HG03064 (cell line): ENCODE measurements at regions not wholly inside any gene's neighbourhood (a gene's known extent, or its start where the extent isn't known, plus 50 kb on each side); places are given as distances from the start of the nearest gene placed in this dataset.

Source experiments
- ATAC-seq: cut with Tn5 transposase; IDR thresholded peaks from one replicate; pipeline ENCODE4 v1.9.1; 2021; ENCODE audit warnings: low read depth; ENCODE audit not compliant: unreplicated experiment

GRCh38 chr21:27586326-27586725 lies 619.4 kb upstream of the ADAMTS5 start:
- no peak for ATAC-seq

DNA sequence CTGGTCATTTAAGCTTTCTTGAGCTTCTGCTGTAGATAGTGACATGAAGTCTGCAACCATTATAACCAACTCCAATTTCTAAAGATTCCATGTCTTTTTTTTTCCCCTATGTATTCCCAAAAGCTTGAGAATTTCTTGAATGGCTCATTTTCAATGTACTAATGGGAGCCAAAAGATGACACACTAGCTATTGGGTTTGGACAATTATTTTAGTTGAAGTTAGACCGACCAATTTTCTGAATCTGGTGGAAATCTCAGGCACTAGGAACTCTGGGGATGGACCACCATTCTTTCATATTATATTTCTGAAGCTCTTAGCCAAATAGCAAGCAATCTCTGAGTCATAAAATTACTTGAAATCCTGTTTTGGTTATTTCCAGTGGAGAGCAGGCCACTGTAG lies 617.4 kb upstream of the ADAMTS5 start:
- ATAC-seq, result no peak

GRCh38 chr21:27582948-27583430 lies 616.1 kb upstream of the ADAMTS5 start:
- no peak for ATAC-seq

- no peak for ATAC-seq
Observed at GRCh38 chr21:27582246-27582947, 615.5 kb upstream of the ADAMTS5 start.

GRCh38 chr21:27581168-27581567 lies 614.3 kb upstream of the ADAMTS5 start:
- no peak for ATAC-seq

- no peak for ATAC-seq
Observed at GRCh38 chr21:27580276-27580675, 613.4 kb upstream of the ADAMTS5 start.

- ATAC-seq, result no peak
Observed at GRCh38 chr21:27578741-27579265, 611.9 kb upstream of the ADAMTS5 start.

GRCh38 chr21:27572696-27573095 lies 605.8 kb upstream of the ADAMTS5 start:
- no peak for ATAC-seq

DNA sequence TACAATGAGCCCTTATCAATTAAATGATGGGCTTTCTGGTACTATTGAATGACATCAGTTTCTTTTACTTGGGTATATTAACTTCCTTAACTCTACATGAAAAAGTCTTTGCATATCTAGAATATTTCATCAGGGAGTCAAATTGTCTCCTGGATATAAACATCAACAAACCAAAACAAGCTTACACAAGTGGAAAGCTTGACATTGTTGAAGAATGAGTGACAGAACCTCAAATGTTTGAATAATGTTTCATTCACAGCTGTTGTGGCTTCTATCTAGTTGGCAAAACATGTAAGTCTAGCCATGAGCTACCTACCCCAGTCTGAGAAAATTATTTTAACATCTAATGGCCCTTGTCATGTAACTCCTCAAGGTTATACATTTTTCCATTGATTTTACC lies 604.8 kb upstream of the ADAMTS5 start:
- ATAC-seq, result no peak

DNA sequence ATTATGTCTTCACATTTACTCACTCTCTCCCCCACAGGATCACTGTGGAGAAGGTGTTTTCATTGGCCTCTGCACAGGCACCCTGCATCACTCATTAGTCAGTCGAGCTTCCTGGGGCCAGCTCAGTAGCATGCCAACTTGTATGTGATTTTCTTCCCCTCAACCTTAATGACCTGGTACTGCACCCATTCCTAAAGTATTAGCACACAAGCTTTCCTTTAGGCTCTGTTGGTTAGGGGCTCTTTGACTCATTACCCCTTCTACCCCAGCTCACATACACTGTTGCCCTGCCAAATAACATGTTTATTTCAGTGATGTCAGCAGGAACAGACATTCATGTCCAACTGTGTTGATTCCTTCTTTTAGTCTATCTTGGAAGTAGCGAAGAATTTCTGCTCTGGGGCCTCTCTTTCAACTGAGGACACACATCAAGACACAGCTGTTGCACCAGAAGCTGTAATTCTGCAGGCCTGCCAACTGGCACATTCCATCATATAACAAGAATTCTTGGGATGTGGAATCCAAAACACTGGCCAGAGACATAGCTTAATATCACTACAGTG lies 603.5 kb upstream of the ADAMTS5 start:
- no peak for ATAC-seq

GRCh38 chr21:27569831-27570230 lies 602.9 kb upstream of the ADAMTS5 start:
- ATAC-seq, result no peak

- ATAC-seq, result no peak
Observed at GRCh38 chr21:27569091-27569490, 602.2 kb upstream of the ADAMTS5 start.

DNA sequence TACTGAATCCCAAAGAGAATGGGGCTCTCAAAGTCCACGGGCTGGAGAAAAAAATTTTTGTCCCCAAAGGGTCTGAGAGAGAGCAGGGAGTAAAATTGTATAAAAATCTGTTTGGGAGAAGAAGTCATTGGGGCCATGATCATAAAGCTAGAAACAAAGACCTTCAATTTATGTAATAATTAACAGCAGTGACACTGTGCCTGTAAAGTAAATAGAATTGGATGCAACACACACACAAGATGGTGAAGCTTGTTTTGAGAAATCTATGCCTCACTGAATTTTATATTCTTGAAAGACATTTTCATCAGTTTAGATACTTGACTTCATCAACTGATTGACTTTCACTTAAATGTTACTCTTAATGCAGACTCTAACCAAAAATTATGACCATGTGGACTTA lies 600.5 kb upstream of the ADAMTS5 start:
- ATAC-seq, result no peak

GRCh38 chr21:27566521-27566920 lies 599.6 kb upstream of the ADAMTS5 start:
- no peak for ATAC-seq

DNA sequence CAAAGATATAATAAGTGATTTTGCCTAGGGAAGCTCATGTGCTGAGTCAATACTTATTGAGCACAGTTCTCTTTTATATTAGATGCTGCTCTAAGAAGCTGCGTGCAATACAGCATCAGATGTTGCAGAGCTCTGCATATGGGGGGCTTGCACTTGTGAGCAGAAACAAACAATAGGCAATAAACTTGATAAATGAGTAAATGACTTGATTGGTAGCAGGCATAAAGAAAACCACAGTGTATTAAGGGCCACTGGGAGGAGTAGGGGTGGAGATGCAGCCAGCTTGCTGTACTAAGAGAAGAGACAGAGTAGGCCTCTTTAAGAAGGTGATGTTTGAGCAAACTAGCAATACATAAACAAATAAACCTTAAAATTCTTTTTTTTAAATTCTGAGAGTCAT lies 598.5 kb upstream of the ADAMTS5 start:
- no peak for ATAC-seq

- ATAC-seq, result no peak
Observed at GRCh38 chr21:27564684-27565301, 597.9 kb upstream of the ADAMTS5 start.

DNA sequence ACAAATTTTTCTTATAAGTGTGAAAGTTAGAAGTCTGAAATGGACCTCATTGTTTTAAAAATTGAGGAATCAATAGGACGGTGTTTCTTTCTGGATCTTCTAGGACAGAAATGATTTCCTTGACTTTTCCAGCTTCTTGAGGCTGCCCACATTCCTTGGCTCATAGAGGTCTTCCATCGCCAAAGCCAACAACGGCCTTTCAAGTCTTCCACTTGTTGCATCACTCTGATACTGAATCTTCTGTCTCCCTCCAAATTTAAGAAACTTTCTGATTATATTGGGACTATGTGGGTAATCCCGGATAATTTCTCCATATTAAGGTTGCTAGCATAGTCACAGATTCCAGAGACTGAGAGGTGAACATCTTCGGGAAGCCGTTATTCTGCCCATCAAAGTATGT lies 595.4 kb upstream of the ADAMTS5 start:
- ATAC-seq, result no peak

GRCh38 chr21:27561116-27561515 lies 594.2 kb upstream of the ADAMTS5 start:
- no peak for ATAC-seq

DNA sequence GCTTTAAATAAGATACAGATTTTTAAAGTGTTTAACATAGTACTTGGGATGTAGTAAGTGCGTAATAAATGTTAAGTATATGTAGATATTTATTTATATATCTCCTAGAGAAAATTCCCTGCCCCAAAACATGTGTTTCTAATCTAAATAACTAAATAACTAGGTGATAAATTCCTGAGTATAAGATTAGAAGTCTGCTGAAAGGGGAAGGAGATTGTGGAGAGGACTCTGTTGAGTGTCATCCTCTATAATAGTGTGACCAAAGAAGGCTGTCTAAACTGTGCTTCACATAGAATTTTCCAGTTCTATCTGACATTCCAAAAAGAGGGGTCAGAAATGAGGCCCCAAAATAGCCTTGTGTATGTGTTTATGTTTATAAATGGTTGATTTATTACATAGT lies 590.5 kb upstream of the ADAMTS5 start:
- ATAC-seq, result no peak

GRCh38 chr21:27555996-27556395 lies 589.1 kb upstream of the ADAMTS5 start:
- no peak for ATAC-seq

DNA sequence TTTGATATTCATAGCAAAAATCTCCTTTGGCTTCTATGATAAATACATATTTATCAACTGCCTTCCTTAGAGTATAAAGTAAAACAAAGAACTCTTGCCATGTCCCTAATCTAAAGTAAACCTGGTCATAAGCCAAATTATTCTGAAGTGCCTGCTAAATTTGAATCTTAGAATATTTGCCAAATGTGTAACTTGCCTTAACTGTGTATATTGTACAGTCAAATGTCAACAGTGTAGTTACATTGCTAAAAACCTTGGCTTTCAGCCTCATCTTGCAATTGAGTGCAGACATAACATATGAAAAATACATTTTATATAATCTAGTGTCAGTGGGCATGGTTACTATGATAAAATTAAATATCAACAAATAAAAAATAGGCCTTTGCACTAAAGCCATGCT lies 583.4 kb upstream of the ADAMTS5 start:
- ATAC-seq, result no peak

DNA sequence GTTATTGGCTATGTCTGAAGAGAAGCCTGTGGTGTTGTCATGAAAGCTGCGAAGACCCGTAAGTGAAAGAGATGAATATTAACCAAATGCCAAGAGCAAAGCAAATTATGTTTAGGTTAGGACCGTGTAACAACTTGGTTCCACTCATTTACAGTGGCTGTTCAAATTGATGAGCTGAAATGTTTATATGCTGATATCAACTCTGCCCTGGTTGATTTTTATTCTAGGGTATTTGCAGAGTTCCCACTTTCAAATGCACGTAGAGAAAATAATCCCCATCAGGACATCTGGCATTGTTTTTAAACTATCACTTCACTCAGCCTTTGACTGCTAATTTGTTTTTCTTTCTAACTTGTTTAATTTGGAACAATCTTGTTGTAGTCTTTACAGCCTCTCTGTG lies 581.6 kb upstream of the ADAMTS5 start:
- no peak for ATAC-seq
